Parathyroid adenoma (tissue), 2 donors: ENCODE measurements at regions not wholly inside any gene's neighbourhood (a gene's known extent, or its start where the extent isn't known, plus 50 kb on each side); places are given as distances from the start of the nearest gene placed in this dataset.

Source experiments
- H2AFZ ChIP-seq: fragments of 300-600 bp; sonication (generic); one replicate; pipeline ENCODE4 v1.7.0; 2017; ENCODE audit warnings: antibody characterized with exemption, mild to moderate bottlenecking
- H3K27ac ChIP-seq: fragments of 300-600 bp; sonication (generic); one replicate; pipeline ENCODE4 v1.7.0; 2017
- H3K27me3 ChIP-seq: fragments of 300-600 bp; sonication (generic); one replicate; pipeline ENCODE4 v1.7.0; 2017; ENCODE audit warnings: low read length; ENCODE audit not compliant: control insufficient read depth, insufficient read depth
- H3K36me3 ChIP-seq: fragments of 300-600 bp; sonication (generic); one replicate; pipeline ENCODE4 v1.7.0; 2017; ENCODE audit warnings: low read length; ENCODE audit not compliant: control insufficient read depth, insufficient read depth
- H3K4me1 ChIP-seq: fragments of 300-600 bp; sonication (generic); one replicate; pipeline ENCODE4 v1.7.0; 2017; ENCODE audit warnings: control low read depth
- H3K4me2 ChIP-seq: fragments of 300-600 bp; sonication (generic); one replicate; pipeline ENCODE4 v1.7.0; 2017; ENCODE audit warnings: low read length
- H3K4me3 ChIP-seq: fragments of 300-600 bp; sonication (generic); one replicate; pipeline ENCODE4 v1.7.0; 2017; ENCODE audit warnings: low read depth, low read length
- H3K79me2 ChIP-seq: fragments of 300-600 bp; sonication (generic); one replicate; pipeline ENCODE4 v1.7.0; 2017; ENCODE audit warnings: control low read depth
- H3K9ac ChIP-seq: fragments of 300-600 bp; sonication (generic); one replicate; pipeline ENCODE4 v1.7.0; 2017; ENCODE audit warnings: mild to moderate bottlenecking
- H3K9me3 ChIP-seq: fragments of 300-600 bp; sonication (generic); one replicate; pipeline ENCODE4 v1.7.0; 2017; ENCODE audit warnings: low read length; ENCODE audit not compliant: control insufficient read depth
- TF ChIP-seq, protein P1 (sequence below): fragments of 300-600 bp; sonication (generic); IDR thresholded peaks from one replicate; pipeline ENCODE4 v1.7.0; 2017; ENCODE audit warnings: antibody characterized with exemption, mild to moderate bottlenecking
- donor health status: primary hyperparathyroidism.

DNA sequence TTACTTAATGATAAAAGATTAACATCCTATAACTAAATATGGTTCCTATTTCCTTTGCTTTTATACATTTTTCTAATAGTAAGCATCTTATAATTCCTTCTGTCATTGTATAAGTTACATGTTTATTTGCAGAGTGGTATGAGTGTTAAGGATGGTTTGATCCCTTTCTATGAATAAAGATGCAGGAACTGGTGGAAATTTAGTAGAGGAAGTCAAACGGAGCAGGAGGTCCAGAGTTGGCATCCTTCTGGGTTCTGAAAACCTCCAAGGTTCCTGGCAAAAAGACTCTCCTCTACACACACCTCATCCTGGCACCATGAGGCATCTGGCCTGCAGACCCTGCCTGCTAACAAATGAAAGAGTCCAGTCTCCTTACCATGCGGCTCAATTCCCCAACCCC lies 296.8 kb downstream of the SOX9 start:
- no peak overlapping the region for H3K27ac ChIP-seq
- H3K27me3 ChIP-seq, result no peaks in the 10 kb centered on the region
- H3K9ac ChIP-seq, result no peak overlapping the region
- no peaks in the 10 kb centered on the region for H3K36me3 ChIP-seq
- no peaks in the 10 kb centered on the region for H3K9me3 ChIP-seq
- H3K4me2 ChIP-seq, result no peak overlapping the region
- H2AFZ ChIP-seq, result no peak overlapping the region
- no peaks in the 10 kb centered on the region for H3K79me2 ChIP-seq
- TF ChIP-seq, protein P1, sequence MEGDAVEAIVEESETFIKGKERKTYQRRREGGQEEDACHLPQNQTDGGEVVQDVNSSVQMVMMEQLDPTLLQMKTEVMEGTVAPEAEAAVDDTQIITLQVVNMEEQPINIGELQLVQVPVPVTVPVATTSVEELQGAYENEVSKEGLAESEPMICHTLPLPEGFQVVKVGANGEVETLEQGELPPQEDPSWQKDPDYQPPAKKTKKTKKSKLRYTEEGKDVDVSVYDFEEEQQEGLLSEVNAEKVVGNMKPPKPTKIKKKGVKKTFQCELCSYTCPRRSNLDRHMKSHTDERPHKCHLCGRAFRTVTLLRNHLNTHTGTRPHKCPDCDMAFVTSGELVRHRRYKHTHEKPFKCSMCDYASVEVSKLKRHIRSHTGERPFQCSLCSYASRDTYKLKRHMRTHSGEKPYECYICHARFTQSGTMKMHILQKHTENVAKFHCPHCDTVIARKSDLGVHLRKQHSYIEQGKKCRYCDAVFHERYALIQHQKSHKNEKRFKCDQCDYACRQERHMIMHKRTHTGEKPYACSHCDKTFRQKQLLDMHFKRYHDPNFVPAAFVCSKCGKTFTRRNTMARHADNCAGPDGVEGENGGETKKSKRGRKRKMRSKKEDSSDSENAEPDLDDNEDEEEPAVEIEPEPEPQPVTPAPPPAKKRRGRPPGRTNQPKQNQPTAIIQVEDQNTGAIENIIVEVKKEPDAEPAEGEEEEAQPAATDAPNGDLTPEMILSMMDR, result no peak
- H3K4me1 ChIP-seq, result no peaks in the 10 kb centered on the region
- no peak overlapping the region for H3K4me3 ChIP-seq

- no peak overlapping the region for H3K4me3 ChIP-seq
- H3K27ac ChIP-seq, result no peak overlapping the region
- no peak overlapping the region for H3K9ac ChIP-seq
- no peaks in the 10 kb centered on the region for H3K27me3 ChIP-seq
- no peaks in the 10 kb centered on the region for H3K9me3 ChIP-seq
- H3K4me2 ChIP-seq, result no peak overlapping the region
- H3K79me2 ChIP-seq, result no peaks in the 10 kb centered on the region
- no peaks in the 10 kb centered on the region for H3K36me3 ChIP-seq
- no peaks in the 10 kb centered on the region for H3K4me1 ChIP-seq
- H2AFZ ChIP-seq, result no peak overlapping the region
- TF ChIP-seq, protein P1, result no peak
Measured at GRCh38 chr17:72419866-72420774, 299.3 kb downstream of the SOX9 start.

DNA sequence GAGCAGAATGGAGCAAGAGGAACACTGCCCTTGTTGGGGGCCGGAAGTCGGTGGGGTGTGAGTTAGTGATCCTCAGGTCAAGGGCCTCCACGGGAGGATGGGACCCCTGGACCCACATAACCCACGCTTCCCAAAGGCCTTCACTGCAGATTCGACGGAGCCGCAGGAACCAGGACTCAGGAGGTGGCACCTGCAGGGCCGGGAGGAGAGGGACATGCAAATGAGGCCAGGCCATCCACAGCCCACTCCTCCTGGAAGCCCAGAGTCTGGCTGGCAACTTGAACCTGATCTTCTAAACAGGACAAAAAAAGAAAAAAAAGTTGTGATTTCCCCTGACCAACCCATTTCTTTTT lies 299.9 kb downstream of the SOX9 start:
- no peaks in the 10 kb centered on the region for H3K27me3 ChIP-seq
- no peak overlapping the region for H3K27ac ChIP-seq
- H3K79me2 ChIP-seq, result no peaks in the 10 kb centered on the region
- H2AFZ ChIP-seq, result no peak overlapping the region
- no peak overlapping the region for H3K9ac ChIP-seq
- TF ChIP-seq, protein P1, result no peak
- no peaks in the 10 kb centered on the region for H3K36me3 ChIP-seq
- no peaks in the 10 kb centered on the region for H3K9me3 ChIP-seq
- H3K4me2 ChIP-seq, result no peak overlapping the region
- no peak overlapping the region for H3K4me3 ChIP-seq
- no peaks in the 10 kb centered on the region for H3K4me1 ChIP-seq

GRCh38 chr17:72421128-72422092 lies 300.6 kb downstream of the SOX9 start:
- Histone ChIP-seq H3K27ac (no peak overlapping the region), H3K27me3 (no peaks in the 10 kb centered on the region), H3K4me1 (no peaks in the 10 kb centered on the region), H3K79me2 (no peaks in the 10 kb centered on the region), H3K4me3 (no peak overlapping the region), H3K9me3 (no peaks in the 10 kb centered on the region), H3K36me3 (no peaks in the 10 kb centered on the region), H2AFZ (no peak overlapping the region), H3K4me2 (no peak overlapping the region), H3K9ac (no peak overlapping the region)
- TF ChIP-seq, protein P1, result no peak
